GM12878 (cell line): ENCODE measurements at regions not wholly inside any gene's neighbourhood (a gene's known extent, or its start where the extent isn't known, plus 50 kb on each side); places are given as distances from the start of the nearest gene placed in this dataset.
A peak's percentile ranks its signal among the peaks of the same experiment; 100 is the strongest.

Experiments
- ATAC-seq: fragments of 200-7000 bp; cut with Tn5 transposase; 3 replicates; pipeline ENCODE4 v1.9.1; 2020; ENCODE audit warnings: mild to moderate bottlenecking, moderate library complexity
- BruUV-seq: library from RNA; stranded (reverse); fragments of 400-500 nt; replicated peaks from 2 replicates; lab custom pipeline; 2021; lab: Mats Ljungman, UMichigan
- CTCF ChIA-PET: fragments of 300-600 bp; sonication (Branson Sonifier 250); formaldehyde crosslinking; extraction: SDS; loops from one replicate; lab custom pipeline; 2021; ENCODE audit warnings: inconsistent platforms; lab: Yijun Ruan, JAX
- POLR2A ChIA-PET: fragments of 350-600 bp; formaldehyde crosslinking; extraction: SDS; loops from one replicate; lab custom pipeline; 2021; ENCODE audit warnings: inconsistent platforms; lab: Charles Lee
- RAD21 ChIA-PET: fragments of 300-600 bp; sonication (Branson Sonifier 250); formaldehyde crosslinking; loops from one replicate; lab custom pipeline; 2023; ENCODE audit warnings: antibody characterized with exemption; ENCODE audit not compliant: unreplicated experiment; lab: Charles Lee
- SMC1A ChIA-PET: fragments of 300-600 bp; sonication (Branson Sonifier 250); formaldehyde crosslinking; loops from one replicate; lab custom pipeline; 2023; ENCODE audit not compliant: unreplicated experiment, uncharacterized antibody; lab: Charles Lee
- DNase-seq: peaks from one replicate; pipeline ENCODE4 v3.0.0-alpha.2; 2011; ENCODE audit warnings: low read depth, low spot score
- FAIRE-seq: peaks from 3 replicates; lab custom pipeline; 2011; peaks lifted over from hg19 to GRCh38; lab: Jason Lieb, UNC
- H2AFZ ChIP-seq: 2 replicates; pipeline ENCODE4 v1.6.0; 2011; ENCODE audit warnings: low read depth, low read length, control low read depth; ENCODE audit not compliant: control insufficient read depth
- H3K27ac ChIP-seq: 2 replicates; pipeline ENCODE4 v1.5.1; 2011; ENCODE audit warnings: control low read depth; ENCODE audit not compliant: control insufficient read depth, insufficient read depth
- H3K27me3 ChIP-seq, 2 experiments: replicated peaks in 1 of 2; 2 replicates each; pipeline versions ENCODE4 v1.6.0 to v1.6.1; 2011; ENCODE audit warnings: low read length in 1 of 2; ENCODE audit not compliant: control insufficient read depth in 2 of 2, insufficient read depth in 2 of 2
- H3K36me3 ChIP-seq, 2 experiments: 2 replicates each; pipeline ENCODE4 v1.5.1; 2011; ENCODE audit warnings: low read length in 1 of 2; ENCODE audit not compliant: control insufficient read depth in 2 of 2, insufficient read depth in 2 of 2
- H3K4me1 ChIP-seq: 2 replicates; pipeline ENCODE4 v1.6.1; 2011; ENCODE audit warnings: mild to moderate bottlenecking, low read length, moderate library complexity, mixed read lengths; ENCODE audit not compliant: control insufficient read depth, insufficient read depth
- H3K4me2 ChIP-seq: 2 replicates; pipeline ENCODE4 v1.6.0; 2011; ENCODE audit warnings: control low read depth; ENCODE audit not compliant: control insufficient read depth, insufficient read depth
- H3K4me3 ChIP-seq: fragments of 200-600 bp; sonication (generic); 2 replicates; pipeline ENCODE4 v1.5.1; 2016
- H3K79me2 ChIP-seq: 2 replicates; pipeline ENCODE4 v1.6.0; 2011; ENCODE audit warnings: low read length; ENCODE audit not compliant: control insufficient read depth, insufficient read depth
- H3K9ac ChIP-seq: 2 replicates; pipeline ENCODE4 v1.8.0; 2011; ENCODE audit warnings: low read length, control low read depth, mixed read lengths; ENCODE audit not compliant: control insufficient read depth, insufficient read depth
- H3K9me3 ChIP-seq: replicated peaks from 3 replicates; pipeline ENCODE4 v1.5.1; 2011; ENCODE audit warnings: mild to moderate bottlenecking, low read length; ENCODE audit not compliant: control insufficient read depth, insufficient read depth
- H4K20me1 ChIP-seq: 2 replicates; pipeline ENCODE4 v1.6.0; 2011; ENCODE audit not compliant: control insufficient read depth, insufficient read depth
- GABPA ChIP-seq: IDR thresholded peaks from 2 replicates; pipeline ENCODE4 v1.6.1; 2014; ENCODE audit warnings: antibody characterized with exemption, low read depth, mild to moderate bottlenecking, inconsistent platforms
- MEF2B ChIP-seq: fragments of 450-650 bp; IDR thresholded peaks from 2 replicates; pipeline ENCODE4 v1.6.1; 2018; ENCODE audit warnings: mild to moderate bottlenecking, moderate library complexity; ENCODE audit not compliant: partially characterized antibody, poor library complexity, severe bottlenecking
- RAD21 ChIP-seq: IDR thresholded peaks from 2 replicates; pipeline ENCODE4 v1.6.1; 2011; ENCODE audit warnings: mild to moderate bottlenecking, low read depth, low read length, moderate library complexity; ENCODE audit not compliant: insufficient read depth
- RAD51 ChIP-seq: fragments of 450-650 bp; IDR thresholded peaks from 2 replicates; pipeline ENCODE4 v1.6.1; 2016; ENCODE audit warnings: moderate library complexity, mild to moderate bottlenecking, inconsistent platforms
- SMC3 ChIP-seq: IDR thresholded peaks from 2 replicates; pipeline ENCODE4 v1.6.1; 2011; ENCODE audit warnings: low read length, improper control_type of control experiment, borderline replicate concordance
- TAF1 ChIP-seq: IDR thresholded peaks from 2 replicates; pipeline ENCODE4 v1.6.1; 2011; ENCODE audit warnings: mild to moderate bottlenecking, low read depth, low read length, borderline replicate concordance
- ZNF274 ChIP-seq: IDR thresholded peaks from one replicate; pipeline ENCODE4 v1.8.0; 2011; ENCODE audit not compliant: insufficient read length, insufficient read depth
- WGBS: methylation state at CpG from one replicate; pipeline ENCODE4 v1.1.6; 2016; ENCODE audit warnings: low lambda C conversion rate; ENCODE audit not compliant: insufficient replicate concordance, insufficient coverage; ENCODE audit errors: missing lambda C conversion rate; 5-methylcytosine and 5-hydroxymethylcytosine counted together
- in situ Hi-C: fragments of 300-500 bp; cut with MboI; formaldehyde crosslinking; loops from 9 replicates; pipeline ENCODE4 v1.14.3; 2018; ENCODE audit warnings: mixed read lengths
- intact Hi-C: fragments of 100-400 bp; cut with micrococcal nuclease; formaldehyde crosslinking; loops from one replicate; pipeline ENCODE4 v1.14.2; 2022; ENCODE audit not compliant: unreplicated experiment
- TF ChIP-seq, protein P1 (sequence below): IDR thresholded peaks from 2 replicates; pipeline ENCODE4 v1.6.1; 2011; ENCODE audit warnings: low read depth, mild to moderate bottlenecking, low read length, moderate library complexity, borderline replicate concordance; ENCODE audit errors: extremely low read depth
- TF ChIP-seq, protein P2 (sequence below), 3 experiments: IDR thresholded peaks in 2 of 3; conservative IDR thresholded peaks in 1 of 3; 2 replicates each; pipeline ENCODE4 v1.5.1; 2011; ENCODE audit warnings: low read depth in 3 of 3, low read length in 3 of 3, mild to moderate bottlenecking in 3 of 3, control low read depth in 2 of 3, moderate library complexity in 2 of 3, inconsistent platforms in 1 of 3, mixed read lengths in 1 of 3; ENCODE audit not compliant: control insufficient read depth in 2 of 3, insufficient read depth in 1 of 3; ENCODE audit errors: extremely low read depth in 1 of 3

DNA sequence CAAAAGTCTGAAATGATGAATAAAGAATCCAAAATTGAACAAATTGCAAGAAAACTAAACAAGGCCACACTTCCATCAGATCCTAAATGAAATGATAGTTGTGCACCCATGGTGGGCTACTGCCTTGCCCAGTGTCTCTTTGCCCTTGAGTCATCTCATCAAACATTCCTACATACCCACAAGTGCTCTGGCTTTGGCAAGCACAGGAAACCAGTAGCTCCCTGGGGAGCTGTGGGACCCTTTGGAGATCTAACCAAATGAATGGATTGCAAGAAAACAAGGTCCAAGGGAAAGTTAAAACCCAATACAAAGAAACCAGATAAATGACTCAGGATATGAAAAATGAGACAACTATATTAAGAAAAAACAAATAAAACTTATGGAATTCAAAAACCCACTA, 129.8 kb upstream of the TMEM229A start:
- intact Hi-C loops (no loop called here), in situ Hi-C loops (loop anchor here (10.0 kb wide), 1 partner anchor 622 kb away; no protein-coding TSS in a partner anchor)
- no peak overlapping the region for H3K4me3 ChIP-seq
- no peak for ATAC-seq
- no peaks in the 10 kb centered on the region for H3K79me2 ChIP-seq
- no peaks in the 10 kb centered on the region for H3K9me3 ChIP-seq
- no peak for FAIRE-seq
- DNase-seq: no peak
- no peak overlapping the region for H2AFZ ChIP-seq
- H3K36me3 ChIP-seq: no peaks in the 10 kb centered on the region
- ChIA-PET POLR2A (no interaction called here), RAD21 (no interaction called here), CTCF (no interaction called here), SMC1A (interaction anchor here (0.9 to 1.1 kb wide), 4 partner anchors 8 to 622 kb away, joined by 3 to 5 read pairs (median 3); no protein-coding TSS in a partner anchor)
- H4K20me1 ChIP-seq: no peaks in the 10 kb centered on the region
- TF ChIP-seq TAF1 (no peak), MEF2B (no peak), RAD51 (no peak), GABPA (no peak)
- TF ChIP-seq, protein P1, sequence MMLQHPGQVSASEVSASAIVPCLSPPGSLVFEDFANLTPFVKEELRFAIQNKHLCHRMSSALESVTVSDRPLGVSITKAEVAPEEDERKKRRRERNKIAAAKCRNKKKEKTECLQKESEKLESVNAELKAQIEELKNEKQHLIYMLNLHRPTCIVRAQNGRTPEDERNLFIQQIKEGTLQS: no peak
- H3K4me1 ChIP-seq: no peaks in the 10 kb centered on the region
- H3K27ac ChIP-seq: no peak overlapping the region
- H3K27me3 ChIP-seq: no peaks in the 10 kb centered on the region
- BruUV-seq: no TSS peak
- H3K9ac ChIP-seq: no peak overlapping the region
- H3K4me2 ChIP-seq: no peak overlapping the region

DNA sequence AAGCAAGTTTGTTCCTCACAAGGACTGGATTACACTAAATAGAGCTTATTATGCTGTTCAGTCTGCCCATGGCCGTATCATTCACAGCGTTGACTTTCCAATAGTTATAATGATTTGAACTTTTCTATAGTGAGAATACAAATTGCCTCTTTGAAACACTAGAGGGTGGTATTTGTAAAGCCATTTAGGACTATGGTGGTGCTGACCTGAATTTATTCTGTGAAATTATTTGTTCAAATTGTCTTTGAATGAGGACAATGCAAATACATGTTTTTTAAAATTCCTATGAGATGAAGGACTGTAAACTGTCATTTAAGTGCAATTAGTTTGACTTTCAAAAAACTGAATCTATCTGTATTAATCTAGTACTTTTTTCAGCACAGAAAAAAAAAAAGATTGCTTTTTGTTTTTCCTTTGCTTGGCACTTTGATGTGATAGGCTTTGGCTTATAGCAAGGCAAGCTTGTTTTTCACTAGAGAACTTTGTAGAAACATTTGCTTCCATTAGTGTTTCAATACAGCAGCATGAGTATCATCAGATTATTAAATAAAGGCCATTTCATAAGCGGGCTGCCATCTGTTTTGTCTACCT, 122.7 kb upstream of the TMEM229A start:
- in situ Hi-C loops: no loop called here
- RAD21 ChIA-PET: interaction anchor here (1.5 to 1.8 kb wide), 2 partner anchors 55 to 630 kb away, joined by 3 to 8 read pairs; no protein-coding TSS in a partner anchor

More for the DNA sequence above, 122.7 kb upstream of the TMEM229A start:
- SMC1A ChIA-PET: interaction anchor here (0.6 to 2.8 kb wide), 11 partner anchors 18 to 899 kb away, joined by 3 to 10 read pairs (median 3); no protein-coding TSS in a partner anchor
- intact Hi-C loops: loop anchor here (2.0 to 5.0 kb wide), 3 partner anchors 121 to 702 kb away; no protein-coding TSS in a partner anchor
- no peak overlapping the region for H3K4me2 ChIP-seq
- no peak overlapping the region for H3K4me3 ChIP-seq
- no peaks in the 10 kb centered on the region for H3K27me3 ChIP-seq
- H3K27ac ChIP-seq: no peak overlapping the region
- ATAC-seq (peak; percentile 83), DNase-seq (no peak), FAIRE-seq (no peak)
- no peaks in the 10 kb centered on the region for H3K4me1 ChIP-seq
- WGBS: 35% methylated on average over 3 of the region's 3 CpGs
- no TSS peak for BruUV-seq
- CTCF ChIA-PET: interaction anchor here (0.6 to 5.5 kb wide), 16 partner anchors 15 to 768 kb away, joined by 3 to 37 read pairs (median 3); no protein-coding TSS in a partner anchor
- no peaks in the 10 kb centered on the region for H4K20me1 ChIP-seq
- TF ChIP-seq SMC3 (peak; percentile 47; the same call in 1 of the 2 replicates), ZNF274 (no peak), RAD21 (peak; percentile 67)
- TF ChIP-seq, protein P2, sequence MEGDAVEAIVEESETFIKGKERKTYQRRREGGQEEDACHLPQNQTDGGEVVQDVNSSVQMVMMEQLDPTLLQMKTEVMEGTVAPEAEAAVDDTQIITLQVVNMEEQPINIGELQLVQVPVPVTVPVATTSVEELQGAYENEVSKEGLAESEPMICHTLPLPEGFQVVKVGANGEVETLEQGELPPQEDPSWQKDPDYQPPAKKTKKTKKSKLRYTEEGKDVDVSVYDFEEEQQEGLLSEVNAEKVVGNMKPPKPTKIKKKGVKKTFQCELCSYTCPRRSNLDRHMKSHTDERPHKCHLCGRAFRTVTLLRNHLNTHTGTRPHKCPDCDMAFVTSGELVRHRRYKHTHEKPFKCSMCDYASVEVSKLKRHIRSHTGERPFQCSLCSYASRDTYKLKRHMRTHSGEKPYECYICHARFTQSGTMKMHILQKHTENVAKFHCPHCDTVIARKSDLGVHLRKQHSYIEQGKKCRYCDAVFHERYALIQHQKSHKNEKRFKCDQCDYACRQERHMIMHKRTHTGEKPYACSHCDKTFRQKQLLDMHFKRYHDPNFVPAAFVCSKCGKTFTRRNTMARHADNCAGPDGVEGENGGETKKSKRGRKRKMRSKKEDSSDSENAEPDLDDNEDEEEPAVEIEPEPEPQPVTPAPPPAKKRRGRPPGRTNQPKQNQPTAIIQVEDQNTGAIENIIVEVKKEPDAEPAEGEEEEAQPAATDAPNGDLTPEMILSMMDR (IDR thresholded peaks at IDR 0.05 in 2 of 3, conservative IDR thresholded peaks at IDR 0.05 in 1 of 3; ENCODE audit: control insufficient read depth in 2 of 3, extremely low read depth in 1 of 3, insufficient read depth in 1 of 3, low read depth in 3 of 3, low read length in 3 of 3): peak; percentile 31 to 45 (median 35); a peak in 5 of 6 replicates
- POLR2A ChIA-PET: no interaction called here
- no peaks in the 10 kb centered on the region for H3K79me2 ChIP-seq
- no peak overlapping the region for H2AFZ ChIP-seq
- no peaks in the 10 kb centered on the region for H3K9me3 ChIP-seq
- no peaks in the 10 kb centered on the region for H3K36me3 ChIP-seq
- H3K9ac ChIP-seq: no peak overlapping the region
